Glomerular visceral epithelial cell (primary cell): ENCODE measurements at regions not wholly inside any gene's neighbourhood (a gene's known extent, or its start where the extent isn't known, plus 50 kb on each side); places are given as distances from the start of the nearest gene placed in this dataset.
"Not testable (repeated sequence)": the region's sequence is repeated elsewhere in the genome, so short reads cannot be mapped to it uniquely, and the experiment has no call there.

Experiments used
- DNase-seq: peaks from one replicate; pipeline ENCODE4 v3.0.0-alpha.2; 2016; ENCODE audit errors: extremely low spot score

DNA sequence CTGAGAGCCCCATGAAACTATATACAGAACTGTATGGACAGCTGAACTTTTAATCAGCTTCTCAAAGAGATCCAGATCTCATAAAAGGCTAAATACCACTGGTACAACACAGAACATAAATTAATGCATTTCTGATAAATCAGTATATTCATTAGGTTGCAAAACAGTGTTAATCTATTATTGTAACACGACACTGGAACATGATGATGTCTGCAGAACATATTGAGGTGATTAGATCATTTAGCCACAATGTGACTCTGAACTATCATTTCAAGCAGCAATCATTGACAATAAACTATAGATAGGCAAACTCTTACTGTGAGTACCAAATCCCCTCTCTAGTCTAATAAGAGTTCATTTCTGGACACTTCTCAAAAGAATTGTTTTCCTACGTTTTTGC, 50.3 kb downstream of the GASK1B start:
- peak; percentile 14 for DNase-seq

DNA sequence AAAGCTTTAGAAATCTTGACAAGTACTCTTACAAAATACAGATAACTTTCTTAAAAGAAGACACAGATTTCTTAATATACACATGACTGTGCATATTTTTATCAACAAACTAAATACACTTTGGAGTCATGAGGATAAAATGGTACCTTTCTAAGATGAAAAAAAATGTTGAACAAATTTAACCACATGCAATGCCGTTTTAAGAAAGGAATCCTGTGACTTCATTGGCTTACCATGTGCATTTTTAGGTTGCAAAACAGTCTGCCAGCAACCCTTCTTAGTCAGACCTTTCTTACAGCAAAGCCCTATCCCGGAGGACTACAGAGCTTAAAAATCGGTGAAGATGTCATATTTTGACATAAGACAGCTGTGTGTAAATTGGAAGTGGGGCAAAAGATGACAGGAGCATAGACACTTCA, 51.7 kb downstream of the GASK1B start:
- DNase-seq, result peak; percentile 79

DNA sequence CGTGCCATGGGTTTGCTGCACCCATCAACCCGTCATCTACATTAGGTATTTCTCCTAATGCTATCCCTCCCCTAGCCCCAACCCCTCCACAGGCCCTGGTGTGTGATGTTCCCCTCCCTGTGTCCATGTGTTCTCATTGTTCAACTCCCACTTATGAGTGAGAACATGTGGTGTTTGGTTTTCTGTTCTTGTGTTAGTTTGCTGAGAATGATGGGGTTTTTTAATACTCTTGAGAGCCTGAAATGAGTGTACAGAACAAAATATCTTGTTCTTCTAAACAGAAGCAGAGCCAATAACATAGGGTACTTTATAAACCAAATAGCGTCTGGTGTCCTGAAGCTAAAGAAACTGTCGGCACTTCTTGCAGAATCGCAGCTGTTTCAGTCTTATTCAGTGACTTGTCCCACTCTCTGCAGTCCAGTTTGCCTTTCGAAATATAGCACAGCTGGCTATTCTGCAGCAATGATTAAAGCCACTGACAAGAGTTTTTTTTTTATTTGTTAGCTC, 52.1 kb downstream of the GASK1B start:
- not testable (repeated sequence) for DNase-seq

DNA sequence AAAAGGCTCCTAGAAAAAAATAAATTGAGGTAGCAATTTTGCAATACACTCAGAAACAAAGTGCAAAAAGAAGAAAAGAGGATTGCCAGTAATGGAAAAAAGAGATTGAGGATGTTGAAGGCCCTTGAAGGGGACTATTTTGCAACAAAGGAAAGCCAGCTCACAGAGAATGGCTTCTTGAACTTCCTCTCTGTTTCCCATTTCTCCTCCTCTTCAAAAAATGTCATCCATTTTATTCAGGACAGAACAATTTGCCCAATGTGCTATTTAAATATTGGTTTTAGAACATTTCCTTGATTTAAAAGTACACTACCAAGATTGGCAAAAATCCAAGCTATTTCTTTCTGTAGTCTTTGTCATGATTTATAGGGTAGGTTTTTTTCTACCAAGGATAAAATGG, 60.2 kb downstream of the GASK1B start:
- DNase-seq, result no peak

DNA sequence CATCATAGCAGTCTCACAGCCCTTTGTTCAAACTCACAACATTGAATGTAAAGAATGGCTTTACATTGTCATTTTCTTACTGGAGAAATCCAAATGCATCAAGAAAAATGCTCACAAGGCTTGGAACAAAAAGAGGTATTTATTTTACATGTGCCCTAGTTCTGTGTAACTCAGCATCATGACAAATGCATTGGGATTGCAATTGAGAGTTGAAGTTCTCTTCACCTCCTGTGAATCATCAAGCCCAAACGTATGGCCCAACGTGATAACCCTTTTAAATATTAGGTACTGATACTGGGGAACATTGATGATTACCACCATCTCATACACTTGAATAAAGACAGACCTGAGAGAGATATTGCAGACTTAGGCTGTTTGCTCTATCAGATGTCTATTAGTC, 61.6 kb downstream of the GASK1B start:
- no peak for DNase-seq

DNA sequence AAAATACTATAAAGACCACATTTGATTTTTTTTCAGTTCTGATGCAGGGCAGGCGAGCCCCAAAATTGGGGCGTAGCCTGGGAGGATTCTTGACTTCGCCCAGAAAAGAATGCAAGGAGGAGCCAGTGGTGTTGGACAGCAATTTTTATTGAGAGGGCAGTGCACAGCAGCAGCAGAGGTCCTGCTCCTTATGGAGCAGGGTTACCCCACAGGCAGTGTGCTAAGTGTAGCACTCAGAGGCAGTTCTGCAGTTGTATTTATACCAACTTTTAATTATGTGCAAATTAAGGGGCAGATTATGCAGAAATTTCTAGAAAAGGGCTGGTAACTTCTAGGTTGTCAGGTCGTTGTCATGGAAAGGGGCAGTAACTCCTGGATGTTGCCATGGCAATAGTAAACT, 69.9 kb downstream of the GASK1B start:
- no peak for DNase-seq

DNA sequence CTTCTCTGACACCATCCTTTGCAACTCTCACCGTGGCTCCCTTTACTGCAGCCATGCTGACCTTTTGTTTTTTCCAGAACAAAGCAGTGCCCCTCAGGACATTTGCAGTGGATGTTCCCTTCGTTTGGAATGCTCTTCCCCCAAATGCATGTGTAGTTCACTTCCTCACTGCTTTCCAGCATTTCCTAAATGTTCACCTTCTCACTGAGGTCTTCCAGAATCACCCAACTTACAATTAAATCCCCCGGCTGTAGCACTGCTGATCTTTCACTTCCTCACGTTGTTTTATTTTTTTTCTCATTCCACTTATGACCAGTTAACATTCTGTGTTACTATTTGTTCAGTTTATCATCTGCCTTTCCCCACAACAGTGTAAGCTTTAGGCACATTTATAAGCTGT, 73.1 kb downstream of the GASK1B start:
- DNase-seq, result no peak

DNA sequence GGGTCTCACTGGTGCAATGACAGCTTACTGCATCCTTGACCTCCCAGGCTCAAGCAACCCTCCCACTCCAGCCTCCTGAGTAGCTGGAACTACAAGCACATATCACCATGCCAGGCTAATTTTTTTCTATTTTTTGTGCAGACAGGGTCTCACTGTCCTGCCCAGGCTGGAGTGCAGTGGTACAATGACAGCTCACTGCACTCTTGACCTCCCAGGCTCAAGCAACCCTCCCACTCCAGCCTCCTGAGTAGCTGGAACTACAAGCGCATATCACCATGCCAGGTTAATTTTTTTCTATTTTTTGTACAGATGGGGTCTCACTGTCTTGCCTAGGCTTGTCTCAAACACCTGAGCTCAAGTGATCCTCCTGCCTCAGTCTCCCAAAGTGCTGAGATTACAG, 74.0 kb downstream of the GASK1B start:
- DNase-seq, result no peak

DNA sequence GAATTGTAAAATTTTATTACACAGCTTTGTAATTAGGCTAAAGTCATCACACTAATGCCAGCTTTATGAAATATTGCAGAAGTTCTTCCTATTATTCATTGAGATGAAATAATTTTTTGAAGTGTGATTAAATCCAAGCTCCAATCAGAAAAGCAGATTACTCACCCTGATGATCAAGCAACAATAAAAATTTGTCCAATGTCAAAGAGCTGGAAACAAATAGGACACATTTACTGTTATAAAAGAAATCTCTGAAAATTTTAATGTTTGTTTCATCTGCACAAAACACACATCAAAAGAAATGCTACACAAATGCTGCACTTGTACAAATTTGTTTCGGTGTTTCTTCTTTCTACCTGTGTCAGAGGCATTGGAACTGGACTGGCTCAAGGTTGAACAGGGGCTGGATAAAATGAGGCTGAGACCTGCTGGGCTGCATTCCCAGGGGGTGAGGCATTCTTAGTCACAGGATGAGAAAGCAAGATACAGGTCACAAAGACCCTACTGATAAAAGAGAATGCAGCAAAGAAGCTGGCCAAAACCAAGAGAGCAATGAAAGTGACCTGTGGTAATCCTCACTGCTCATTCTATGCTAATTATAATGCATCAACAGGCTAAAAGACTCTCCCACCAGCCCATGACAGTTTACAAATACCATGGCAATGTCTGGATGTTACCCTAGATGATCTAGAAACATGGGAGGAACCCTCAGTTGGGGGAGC, 78.3 kb downstream of the GASK1B start:
- DNase-seq, result peak; percentile 61

DNA sequence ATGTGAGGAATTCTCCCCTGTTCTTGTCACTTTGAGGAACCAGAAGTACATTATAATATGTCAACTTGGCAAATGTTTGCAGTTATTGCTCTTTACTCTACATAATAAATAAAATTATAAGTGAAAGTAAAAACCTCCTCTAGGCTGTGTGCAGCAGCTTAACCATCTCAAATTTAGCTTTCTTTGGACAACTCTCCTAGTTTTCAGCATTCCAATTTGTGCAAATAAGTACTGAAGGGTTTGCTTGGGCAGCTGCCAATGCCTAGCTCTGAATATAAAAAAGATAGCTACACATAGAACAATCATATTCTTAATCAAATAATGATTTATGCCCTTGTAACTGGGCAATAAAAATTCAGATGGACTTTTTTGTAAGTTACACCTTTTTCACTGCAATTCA, 82.5 kb downstream of the GASK1B start:
- no peak for DNase-seq

DNA sequence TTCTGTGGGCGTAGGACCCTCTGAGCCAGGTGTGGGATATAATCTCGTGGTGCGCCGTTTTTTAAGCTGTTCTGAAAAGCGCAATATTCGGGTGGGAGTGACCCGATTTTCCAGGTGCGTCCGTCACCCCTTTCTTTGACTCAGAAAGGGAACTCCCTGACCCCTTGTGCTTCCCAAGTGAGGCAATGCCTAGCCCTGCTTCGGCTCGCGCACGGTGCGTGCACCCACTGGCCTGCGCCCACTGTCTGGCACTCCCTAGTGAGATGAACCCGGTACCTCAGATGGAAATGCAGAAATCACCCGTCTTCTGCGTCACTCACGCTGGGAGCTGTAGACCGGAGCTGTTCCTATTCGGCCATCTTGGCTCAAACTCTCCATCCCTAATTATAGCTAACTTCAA, 82.9 kb downstream of the GASK1B start:
- DNase-seq, result not testable (repeated sequence)

DNA sequence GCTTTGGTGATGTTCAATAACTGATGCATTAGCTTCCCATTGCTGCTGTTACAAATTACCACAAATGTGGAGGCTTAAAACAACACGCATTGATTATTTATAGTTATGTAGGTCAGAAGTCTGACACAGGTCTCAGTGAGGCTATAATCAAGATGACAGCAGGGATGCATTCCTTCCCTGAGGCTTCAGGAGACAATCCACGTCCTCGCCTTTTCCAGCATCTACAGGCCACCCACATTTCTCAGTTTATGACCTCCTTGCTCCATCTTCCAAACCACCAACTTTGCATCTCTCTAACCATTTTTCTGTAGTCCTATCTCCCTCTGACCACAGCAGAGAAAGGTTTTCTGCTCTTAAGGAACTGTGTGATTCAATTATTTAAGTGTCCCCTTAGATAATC, 92.5 kb downstream of the GASK1B start:
- DNase-seq, result no peak

DNA sequence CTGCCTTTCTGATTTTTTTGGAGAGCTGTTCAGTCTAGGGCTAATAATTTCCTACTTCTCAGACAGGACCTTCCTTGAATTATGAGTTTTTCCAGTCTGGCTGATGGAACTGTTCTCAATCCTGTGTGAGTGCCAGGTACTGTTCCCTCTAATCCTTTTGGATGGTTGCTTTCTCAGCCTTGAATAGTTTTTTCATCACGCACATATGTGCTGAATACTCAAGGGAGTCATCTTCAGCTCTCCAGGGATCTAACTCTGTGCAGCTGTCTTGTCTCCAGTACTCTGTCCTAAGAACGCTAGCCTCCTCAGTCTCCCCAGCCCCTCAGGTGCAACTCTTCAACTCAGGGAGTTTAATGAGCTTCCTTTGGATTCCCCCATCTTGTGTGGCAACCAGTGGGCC, 93.2 kb downstream of the GASK1B start:
- no peak for DNase-seq

DNA sequence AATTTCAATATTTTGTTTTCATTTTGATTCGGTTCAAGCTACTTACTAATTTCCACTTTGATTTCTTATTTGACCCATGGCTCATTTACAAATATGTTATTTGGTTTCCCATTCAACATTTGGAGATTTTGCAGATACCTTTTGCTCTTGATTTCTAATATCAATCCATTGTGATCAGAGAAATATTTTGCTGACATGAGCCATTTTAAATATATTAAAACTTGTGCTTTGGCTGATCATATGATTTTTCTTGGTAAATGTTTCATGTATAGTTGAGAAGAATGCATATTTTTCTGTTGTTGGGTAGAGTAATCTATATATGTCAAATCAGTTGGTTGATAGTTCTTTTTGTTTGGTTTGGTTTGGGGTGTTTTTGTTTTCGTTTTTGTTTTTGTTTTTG, 95.0 kb downstream of the GASK1B start:
- no peak for DNase-seq

DNA sequence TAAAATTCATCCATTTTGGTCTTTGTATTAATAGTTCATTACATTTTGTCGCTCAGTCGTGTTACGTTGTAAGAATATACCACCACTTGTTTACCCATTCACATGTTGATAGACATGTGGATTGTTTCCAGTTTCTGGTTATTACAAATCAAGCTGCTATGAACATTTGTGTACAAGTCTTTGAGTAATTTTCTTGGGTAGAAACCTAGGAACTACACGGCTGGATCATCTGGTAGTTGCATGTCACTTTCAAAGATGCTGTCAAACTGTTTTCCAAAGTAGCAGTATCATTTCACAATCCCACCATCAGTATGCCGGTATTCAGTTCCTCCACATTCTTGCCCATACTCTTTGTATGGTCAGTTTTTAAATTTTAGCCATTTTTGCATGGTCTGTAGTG, 98.0 kb downstream of the GASK1B start:
- DNase-seq, result no peak

DNA sequence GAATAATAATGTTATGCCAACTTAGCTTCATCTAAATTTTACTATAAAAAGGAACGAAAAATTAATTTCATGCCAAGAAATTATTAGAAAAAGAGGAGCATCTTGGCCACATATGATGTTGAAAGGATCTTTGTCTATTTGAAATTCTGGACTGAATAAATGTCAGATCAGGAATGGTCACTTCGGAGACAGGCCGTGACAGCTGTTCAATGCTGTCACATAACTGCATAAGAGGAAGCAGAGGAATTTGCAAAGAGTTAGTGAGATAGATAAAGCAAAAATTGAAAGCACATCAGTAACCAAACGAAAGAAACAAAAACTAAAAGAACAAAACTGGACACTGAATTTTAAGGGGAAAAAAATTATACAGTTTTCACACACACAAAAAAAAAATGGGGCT, 100.9 kb downstream of the GASK1B start:
- DNase-seq, result no peak

DNA sequence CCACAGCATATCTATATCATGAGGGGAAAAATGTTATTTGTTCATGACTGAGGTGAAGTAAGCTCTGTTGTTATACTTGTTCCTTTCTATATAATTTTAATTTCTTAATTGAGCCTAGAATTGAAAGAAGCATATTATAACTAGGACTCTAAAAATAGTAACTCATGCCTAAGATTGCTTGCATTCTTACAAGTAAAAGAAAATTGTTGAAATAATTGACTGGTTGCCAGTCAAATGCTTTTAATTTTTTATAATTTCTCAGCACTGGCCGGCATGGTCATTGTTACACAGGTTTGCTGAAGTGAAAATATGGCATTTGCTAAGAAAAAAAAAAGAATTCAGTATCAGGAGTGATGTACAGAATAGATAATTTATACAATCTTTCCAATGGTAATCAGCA, 104.8 kb downstream of the GASK1B start:
- DNase-seq, result no peak

DNA sequence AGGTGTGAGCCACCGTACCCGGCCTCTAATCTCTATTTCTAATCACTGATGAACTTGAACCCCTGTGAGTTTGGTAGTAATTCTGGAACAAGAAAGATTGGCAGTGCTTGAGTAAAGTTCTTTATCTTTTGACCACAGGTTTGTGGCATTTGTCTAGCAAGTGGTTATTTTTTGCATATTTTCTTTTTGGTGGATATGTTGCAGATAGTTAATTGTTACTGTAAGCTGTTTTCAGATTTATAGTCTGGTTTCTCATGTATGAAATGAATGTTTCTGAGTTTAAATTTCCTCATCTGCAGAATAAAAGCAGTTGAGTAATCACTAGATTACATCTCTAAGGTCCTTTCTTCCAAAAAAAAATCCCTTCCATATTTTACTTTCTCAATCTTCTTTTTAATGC, 105.2 kb downstream of the GASK1B start:
- no peak for DNase-seq

DNA sequence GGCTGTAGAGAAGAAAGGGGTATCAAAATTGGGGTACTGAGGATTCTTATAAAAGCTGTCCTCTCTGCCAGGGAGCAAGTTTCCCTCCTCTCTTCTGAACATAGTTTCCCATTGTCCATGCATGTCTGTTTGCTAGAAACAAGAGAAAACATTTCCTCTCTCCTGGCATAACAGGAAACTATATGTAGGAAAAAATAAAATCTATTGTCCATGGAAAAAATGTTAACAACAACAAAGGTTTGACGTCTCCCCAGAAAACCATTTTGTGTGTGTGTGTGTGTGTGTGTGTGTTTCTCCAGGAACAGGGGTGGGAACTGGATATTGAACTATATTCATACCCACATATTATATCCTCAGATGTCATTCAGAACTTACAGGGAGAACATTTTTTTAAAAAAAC, 107.2 kb downstream of the GASK1B start:
- DNase-seq, result no peak

DNA sequence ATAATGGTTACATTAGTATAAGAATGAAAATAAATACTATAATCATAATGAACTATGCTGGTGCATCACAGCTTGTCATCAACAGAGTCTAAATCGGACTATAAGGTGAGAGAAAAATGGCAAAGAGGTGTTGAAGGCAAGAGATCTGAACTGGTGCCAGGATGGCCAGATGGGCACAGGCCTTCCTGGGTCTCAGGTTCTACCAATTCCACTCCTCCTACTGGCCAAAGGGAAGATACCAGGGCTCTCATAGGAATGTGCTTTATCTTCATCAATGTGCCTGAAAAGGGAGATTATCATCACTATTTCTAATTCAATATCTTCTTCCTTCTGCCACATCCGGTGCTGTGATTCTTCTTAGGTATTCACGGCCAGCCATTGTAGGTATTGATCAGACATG, 107.6 kb downstream of the GASK1B start:
- DNase-seq, result no peak

DNA sequence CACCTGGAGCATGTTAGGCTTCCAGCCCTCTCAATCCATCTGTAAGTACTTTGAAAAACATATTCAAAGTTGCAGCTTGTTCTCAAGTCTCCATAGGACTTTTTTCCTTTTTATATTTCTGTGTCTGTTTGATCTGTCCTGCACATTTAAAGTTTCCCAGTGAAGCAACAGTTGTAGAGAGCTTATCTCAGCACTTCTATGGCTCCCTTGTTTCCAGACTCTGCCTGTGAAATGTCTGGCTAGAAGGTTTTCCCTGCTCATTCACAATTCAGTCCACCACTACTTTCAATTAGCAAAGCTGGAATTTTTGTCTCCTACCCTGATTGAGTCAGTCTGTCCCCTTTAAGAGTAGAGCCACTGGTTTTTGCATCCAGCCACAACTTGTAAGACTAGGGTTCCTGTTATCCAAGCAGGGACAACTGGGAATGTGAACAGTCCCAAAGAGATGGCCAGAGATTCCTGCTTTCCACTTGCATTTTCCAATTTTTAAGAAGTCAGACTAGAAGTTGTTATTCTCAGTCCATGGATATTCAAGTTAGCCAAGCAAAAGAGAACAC, 116.1 kb downstream of the GASK1B start:
- no peak for DNase-seq

DNA sequence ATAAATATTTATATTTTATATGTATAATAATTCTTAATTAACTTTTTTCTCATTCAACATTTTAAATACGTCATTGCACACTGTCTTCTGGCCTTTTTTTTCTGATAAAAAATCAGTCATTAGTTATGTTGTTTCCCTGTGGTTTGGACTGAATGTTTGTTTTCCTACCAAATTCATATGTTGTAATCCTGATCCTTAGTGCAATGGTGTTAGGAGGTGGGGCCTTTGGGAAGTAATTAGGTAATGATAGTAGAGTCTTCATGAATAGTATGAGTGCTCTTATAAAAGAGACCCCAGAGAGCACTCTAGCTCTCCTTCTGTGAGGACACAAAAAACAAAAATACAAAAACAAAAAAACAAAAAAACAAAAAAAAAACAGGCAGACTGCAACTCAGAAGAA, 117.2 kb downstream of the GASK1B start:
- DNase-seq, result no peak

DNA sequence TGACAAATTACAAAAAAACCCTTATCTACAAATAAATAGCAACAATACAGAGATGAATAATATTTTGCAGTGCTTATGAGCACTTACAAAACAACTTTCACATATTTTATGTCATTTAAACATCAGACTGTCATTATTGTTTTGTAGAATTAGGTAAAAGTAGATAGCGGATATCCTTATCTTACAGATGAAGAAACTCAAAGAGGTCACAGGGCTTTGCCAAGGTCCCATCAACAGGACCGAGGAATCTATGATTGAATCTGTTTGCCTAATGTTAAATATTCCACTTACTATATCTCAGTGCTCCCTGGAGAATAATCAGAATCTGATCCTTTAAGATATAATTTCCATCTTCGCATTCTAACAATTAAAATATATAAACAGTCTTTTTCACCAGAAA, 119.0 kb downstream of the GASK1B start:
- no peak for DNase-seq

DNA sequence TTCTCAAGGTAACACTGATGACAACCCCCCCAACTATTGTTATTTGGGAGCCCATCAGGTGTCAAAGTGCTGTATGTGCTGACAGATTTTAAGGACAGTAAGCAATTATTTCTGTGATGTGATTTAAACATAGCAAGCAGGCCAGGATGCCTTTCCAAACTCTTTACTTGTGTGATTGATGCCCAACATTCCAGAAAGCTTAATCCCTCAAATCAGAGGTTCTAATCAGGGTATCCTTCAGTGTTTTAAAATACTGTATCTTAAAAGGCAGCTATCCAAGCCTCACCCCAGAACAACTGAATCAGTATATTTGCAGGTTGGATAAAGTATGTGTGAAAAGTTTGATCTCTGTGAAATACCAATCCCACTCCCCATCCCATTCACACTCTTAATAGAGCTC, 119.7 kb downstream of the GASK1B start:
- DNase-seq, result no peak
